DOHH2 (cell line): ENCODE measurements at regions not wholly inside any gene's neighbourhood (a gene's known extent, or its start where the extent isn't known, plus 50 kb on each side); places are given as distances from the start of the nearest gene placed in this dataset.

ENCODE experiments used
- H3F3A ChIP-seq: fragments of 200-600 bp; sonication (generic), shearing (Covaris generic); 2 replicates; pipeline ENCODE4 v1.6.0; 2016; ENCODE audit warnings: antibody characterized with exemption, mild to moderate bottlenecking; ENCODE audit not compliant: control insufficient read depth, insufficient read depth
- H3K27ac ChIP-seq: fragments of 200-600 bp; sonication (generic); 2 replicates; pipeline ENCODE4 v1.5.1; 2014; ENCODE audit warnings: low read depth, mild to moderate bottlenecking, low read length, moderate library complexity
- H3K27me3 ChIP-seq: fragments of 200-600 bp; sonication (generic); 2 replicates; pipeline ENCODE4 v1.6.1; 2014; ENCODE audit warnings: mild to moderate bottlenecking, low read length, mixed read lengths; ENCODE audit not compliant: control insufficient read depth
- H3K36me3 ChIP-seq: fragments of 200-600 bp; sonication (generic); 2 replicates; pipeline ENCODE4 v1.6.1; 2014; ENCODE audit warnings: mild to moderate bottlenecking, low read length, moderate library complexity, mixed read lengths; ENCODE audit not compliant: control insufficient read depth
- H3K4me1 ChIP-seq: fragments of 200-600 bp; sonication (generic); 2 replicates; pipeline ENCODE4 v1.6.1; 2014; ENCODE audit warnings: mild to moderate bottlenecking, low read length, mixed read lengths; ENCODE audit not compliant: control insufficient read depth
- H3K4me2 ChIP-seq: fragments of 200-600 bp; sonication (generic); 2 replicates; pipeline ENCODE4 v1.6.0; 2014; ENCODE audit warnings: mild to moderate bottlenecking, low read length, moderate library complexity
- H3K4me3 ChIP-seq: fragments of 200-600 bp; sonication (generic); 2 replicates; pipeline ENCODE4 v1.5.1; 2014; ENCODE audit warnings: mild to moderate bottlenecking, low read length, mixed read lengths
- H3K79me2 ChIP-seq: fragments of 200-600 bp; sonication (generic); 2 replicates; pipeline ENCODE4 v1.6.1; 2014; ENCODE audit warnings: mild to moderate bottlenecking, low read length, mixed read lengths; ENCODE audit not compliant: control insufficient read depth
- H3K9me2 ChIP-seq: fragments of 200-600 bp; sonication (generic); replicated peaks from 2 replicates; pipeline ENCODE4 v1.6.1; 2014; ENCODE audit warnings: mild to moderate bottlenecking, low read length, mixed read lengths; ENCODE audit not compliant: control insufficient read depth
- H3K9me3 ChIP-seq: fragments of 200-600 bp; sonication (generic); 2 replicates; pipeline ENCODE4 v1.6.1; 2014; ENCODE audit warnings: antibody characterized with exemption, low read length, mixed read lengths; ENCODE audit not compliant: control insufficient read depth, insufficient read depth
- H4K20me1 ChIP-seq: fragments of 200-600 bp; sonication (generic); 2 replicates; pipeline ENCODE4 v1.6.0; 2014; ENCODE audit warnings: low read depth, mild to moderate bottlenecking, antibody characterized with exemption, low read length, moderate library complexity; ENCODE audit not compliant: control insufficient read depth, insufficient read depth
- CTCF ChIP-seq: fragments of 200-600 bp; sonication (generic); IDR thresholded peaks from one replicate; pipeline ENCODE4 v1.5.1; 2014; ENCODE audit warnings: antibody characterized with exemption, mild to moderate bottlenecking, low read depth, low read length; ENCODE audit not compliant: poor library complexity, severe bottlenecking
- EZH2phosphoT487 ChIP-seq: fragments of 200-600 bp; sonication (generic); IDR thresholded peaks from 2 replicates; pipeline ENCODE4 v1.6.1; 2017; ENCODE audit warnings: borderline replicate concordance, mild to moderate bottlenecking, antibody characterized with exemption, low read length, moderate library complexity, mixed read lengths

GRCh38 chr5:9774472-9775079 is 144.4 kb upstream of the TAS2R1 start:
- no peaks in the 10 kb centered on the region for H3K79me2 ChIP-seq
- H3K9me2 ChIP-seq, result no peaks in the 10 kb centered on the region
- H3K36me3 ChIP-seq, result no peaks in the 10 kb centered on the region
- TF ChIP-seq CTCF (no peak), EZH2phosphoT487 (no peak)
- H3K27ac ChIP-seq, result no peak overlapping the region
- no peaks in the 10 kb centered on the region for H3K4me1 ChIP-seq
- H3K4me2 ChIP-seq, result no peak overlapping the region
- H4K20me1 ChIP-seq, result no peaks in the 10 kb centered on the region
- H3K27me3 ChIP-seq, result no peaks in the 10 kb centered on the region
- no peaks in the 10 kb centered on the region for H3F3A ChIP-seq
- no peaks in the 10 kb centered on the region for H3K9me3 ChIP-seq
- H3K4me3 ChIP-seq, result no peak overlapping the region

- Histone ChIP-seq H3K4me2 (no peak overlapping the region), H3K4me1 (no peaks in the 10 kb centered on the region), H3K4me3 (no peak overlapping the region), H3K9me2 (no peaks in the 10 kb centered on the region), H3K27me3 (no peaks in the 10 kb centered on the region), H3K36me3 (no peaks in the 10 kb centered on the region), H4K20me1 (no peaks in the 10 kb centered on the region), H3K79me2 (no peaks in the 10 kb centered on the region), H3K27ac (no peak overlapping the region), H3F3A (no peaks in the 10 kb centered on the region), H3K9me3 (no peaks in the 10 kb centered on the region)
- TF ChIP-seq EZH2phosphoT487 (no peak), CTCF (no peak)
These were observed 140.9 kb upstream of the TAS2R1 start for GRCh38 chr5:9771079-9771478.

- Histone ChIP-seq H3K36me3 (no peaks in the 10 kb centered on the region), H3K27ac (no peak overlapping the region), H3K9me3 (no peaks in the 10 kb centered on the region), H3K4me3 (no peak overlapping the region), H3K9me2 (no peaks in the 10 kb centered on the region), H3K4me1 (no peaks in the 10 kb centered on the region), H4K20me1 (no peaks in the 10 kb centered on the region), H3F3A (no peaks in the 10 kb centered on the region), H3K79me2 (no peaks in the 10 kb centered on the region), H3K27me3 (no peaks in the 10 kb centered on the region), H3K4me2 (no peak overlapping the region)
- TF ChIP-seq CTCF (no peak), EZH2phosphoT487 (no peak)
These were observed 136.4 kb upstream of the TAS2R1 start for GRCh38 chr5:9766581-9766980.
